ENCODE measurements at regions not wholly inside any gene's neighbourhood (a gene's known extent, or its start where the extent isn't known, plus 50 kb on each side); places are given as distances from the start of the nearest gene placed in this dataset.

DNA sequence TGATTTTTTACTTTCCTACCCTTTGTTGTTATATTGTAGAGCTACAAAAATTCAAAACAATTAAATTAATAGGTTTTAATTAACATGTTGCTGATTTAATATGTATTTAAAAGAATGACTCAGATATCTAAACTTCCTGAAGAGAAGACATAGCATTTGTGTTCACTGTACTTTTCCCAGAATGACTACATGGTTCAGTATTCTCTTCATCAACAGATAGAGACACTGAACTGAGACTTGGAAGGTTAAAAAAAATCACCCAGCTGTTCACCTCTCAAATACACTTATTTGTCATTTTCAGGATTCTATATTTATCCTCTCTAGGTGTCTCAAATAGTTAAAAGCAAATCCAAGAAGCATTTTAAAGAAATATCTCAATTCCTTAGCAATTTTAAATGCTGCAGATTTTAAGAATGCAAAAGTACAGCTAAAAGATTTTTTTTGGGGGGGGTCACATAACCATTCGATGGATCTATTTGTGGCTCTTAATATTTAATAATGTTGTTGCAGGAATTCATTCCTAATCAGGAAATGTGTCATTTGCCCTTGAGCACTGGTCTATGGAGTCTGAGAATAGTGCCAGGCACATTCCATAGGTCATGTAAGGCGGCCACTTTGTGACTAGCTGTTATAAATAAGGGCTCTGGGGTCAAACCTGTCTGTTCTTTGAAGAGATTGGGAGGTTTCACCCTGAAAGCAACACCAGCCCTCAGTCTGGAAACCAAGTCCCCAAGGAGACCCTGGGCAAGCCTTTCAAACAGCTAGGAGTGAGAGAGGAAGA lies 463.1 kb downstream of the NR2F1-AS1 start:
- DNase-seq (ENCODE audit: low spot score) (no peak), FAIRE-seq (no peak)

DNA sequence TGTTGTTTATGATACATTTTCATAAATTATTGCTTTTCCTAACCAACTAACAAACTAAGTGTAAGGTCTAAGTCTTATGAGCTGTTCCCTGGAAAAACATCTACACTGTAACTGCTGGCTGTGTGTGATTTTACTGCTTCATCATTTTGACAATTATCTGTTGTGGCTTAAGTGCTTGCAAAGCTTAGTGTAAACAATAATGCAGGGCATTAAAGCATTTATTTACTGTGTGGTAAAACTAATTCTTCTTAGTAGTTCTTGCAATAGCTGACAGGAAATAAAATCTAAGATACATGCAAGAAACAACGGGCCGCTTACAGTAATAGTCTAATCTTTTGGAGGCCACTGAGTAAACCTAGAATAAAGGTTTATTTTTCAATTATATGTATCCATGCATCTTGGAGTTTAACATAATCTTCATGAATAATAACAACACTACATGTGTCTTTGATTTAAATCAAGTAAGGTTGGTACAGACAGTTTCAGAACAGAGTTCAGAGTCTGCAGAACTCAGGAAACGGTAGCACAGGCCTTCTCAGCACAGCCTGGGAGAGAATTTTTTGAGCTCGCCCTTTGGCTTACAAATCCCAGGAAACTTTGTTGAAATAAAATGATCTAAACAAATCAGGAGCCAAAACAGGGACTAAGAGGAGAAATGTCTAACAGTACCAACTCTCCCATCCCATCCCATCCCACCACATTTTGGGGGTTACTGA lies 473.1 kb downstream of the NR2F1-AS1 start:
- no peak for FAIRE-seq
- no peak for DNase-seq (ENCODE audit: low spot score)

GRCh38 chr5:93107141-93107540 lies 473.9 kb downstream of the NR2F1-AS1 start:
- no peak for DNase-seq (ENCODE audit: low spot score)
- no peak for FAIRE-seq

GRCh38 chr5:93101661-93102060 lies 479.4 kb downstream of the NR2F1-AS1 start:
- DNase-seq (ENCODE audit: low spot score) (no peak), FAIRE-seq (no peak)

GRCh38 chr5:93100976-93101375 lies 480.0 kb downstream of the NR2F1-AS1 start:
- FAIRE-seq (no peak), DNase-seq (ENCODE audit: low spot score) (no peak)

GRCh38 chr5:93100428-93100827 lies 480.6 kb downstream of the NR2F1-AS1 start:
- DNase-seq (ENCODE audit: low spot score) (no peak), FAIRE-seq (no peak)

- peak; percentile 15 for DNase-seq (ENCODE audit: low spot score)
- no peak for FAIRE-seq
These were observed 481.1 kb downstream of the NR2F1-AS1 start for GRCh38 chr5:93099902-93100347.

- FAIRE-seq: no peak
- DNase-seq (ENCODE audit: low spot score): no peak
These were observed 484.5 kb downstream of the NR2F1-AS1 start for GRCh38 chr5:93096561-93096960.

DNA sequence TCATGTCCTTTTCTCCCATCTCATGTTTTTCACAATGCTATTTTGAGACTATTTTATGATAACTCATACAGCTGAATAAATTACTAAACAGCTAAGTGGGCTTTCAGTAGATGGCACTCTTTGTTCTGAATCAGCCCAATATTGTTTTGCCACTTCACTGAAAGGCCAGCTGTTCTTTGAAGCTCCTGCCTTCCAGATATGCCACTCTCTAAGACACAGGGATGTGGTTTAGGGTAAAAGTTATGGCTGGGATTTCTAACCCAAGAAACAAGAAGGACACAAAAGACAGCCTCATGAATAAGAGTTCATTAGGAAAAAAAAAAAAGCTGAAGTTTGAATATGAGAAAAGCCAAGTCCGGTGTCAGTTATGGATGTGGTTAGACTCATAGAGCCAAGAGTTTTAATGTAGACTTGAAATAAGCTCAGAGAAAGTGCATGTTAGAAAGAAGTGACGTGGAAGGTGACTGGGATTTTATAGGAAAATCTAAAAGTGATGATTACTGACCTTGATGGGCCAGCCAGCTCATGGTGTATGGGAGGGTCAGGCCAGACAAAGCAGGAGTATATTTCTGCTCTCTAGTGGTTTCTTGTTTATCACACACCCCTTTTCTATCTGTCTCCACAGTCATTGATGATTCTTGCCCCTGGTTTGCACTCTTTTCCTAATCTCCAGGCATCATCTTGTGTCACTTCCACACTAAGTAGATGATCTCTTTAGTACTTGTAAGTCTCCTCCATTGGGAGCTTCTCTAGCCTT lies 488.5 kb downstream of the NR2F1-AS1 start:
- FAIRE-seq: no peak
- DNase-seq (ENCODE audit: low spot score): no peak

- no peak for DNase-seq (ENCODE audit: low spot score)
- FAIRE-seq: no peak
These were observed 490.3 kb downstream of the NR2F1-AS1 start for GRCh38 chr5:93090698-93091097.

DNA sequence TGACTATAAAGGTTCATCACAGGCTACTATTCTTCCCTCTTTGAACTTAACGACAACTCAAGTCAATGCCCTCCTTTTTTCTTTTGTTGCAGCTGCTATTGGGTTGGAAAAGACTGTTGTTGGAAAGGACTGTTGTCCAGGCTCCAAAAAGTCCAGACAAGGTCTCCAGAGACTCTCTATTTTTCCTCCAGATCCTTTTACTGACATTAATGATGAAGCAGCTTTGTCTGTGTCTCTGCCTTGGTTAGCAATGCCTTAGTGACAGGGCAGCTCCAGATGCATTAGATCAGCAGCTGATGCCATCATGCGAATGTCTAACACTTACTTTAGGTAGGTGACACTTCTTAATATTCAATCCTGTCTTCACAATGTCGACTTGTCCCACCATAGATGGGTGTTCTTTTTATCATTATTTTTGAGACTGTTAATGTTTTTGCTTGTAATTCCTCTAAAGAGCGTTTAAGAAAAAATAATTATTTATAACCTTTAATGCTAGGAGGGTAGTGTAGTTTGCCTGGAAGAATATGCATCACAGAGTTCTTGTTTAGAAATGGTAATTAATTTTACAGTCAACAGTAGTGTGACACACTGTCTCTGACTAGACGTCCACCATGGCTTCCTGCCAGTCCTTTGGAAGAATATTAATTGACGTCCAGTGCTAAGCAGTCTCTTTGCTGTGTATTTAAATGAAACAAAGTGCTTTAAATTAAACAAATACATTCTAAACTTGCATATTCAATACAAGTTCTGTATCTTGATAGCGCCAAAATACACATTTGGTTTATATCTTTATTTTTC lies 492.2 kb downstream of the NR2F1-AS1 start:
- DNase-seq (ENCODE audit: low spot score) (no peak), FAIRE-seq (no peak)

DNA sequence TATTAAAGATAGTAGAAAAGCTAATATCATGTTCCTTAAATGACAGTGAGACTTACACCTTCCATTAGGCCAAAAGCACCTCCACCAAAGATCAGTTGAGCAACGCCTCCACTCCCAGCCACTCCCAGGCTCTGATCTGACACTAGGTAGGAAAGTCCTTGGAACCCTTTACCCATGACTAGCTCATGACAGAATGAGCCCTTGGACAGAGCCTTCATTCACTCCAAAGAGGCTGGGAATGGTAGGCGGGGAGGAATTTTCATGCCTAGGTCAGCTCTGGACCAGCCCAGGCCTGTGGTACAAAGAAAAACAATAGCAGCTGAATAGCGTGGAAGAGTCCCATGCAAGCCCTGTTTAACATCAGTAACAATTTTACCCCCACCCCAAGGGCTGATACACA lies 493.7 kb downstream of the NR2F1-AS1 start:
- FAIRE-seq (no peak), DNase-seq (ENCODE audit: low spot score) (no peak)

DNA sequence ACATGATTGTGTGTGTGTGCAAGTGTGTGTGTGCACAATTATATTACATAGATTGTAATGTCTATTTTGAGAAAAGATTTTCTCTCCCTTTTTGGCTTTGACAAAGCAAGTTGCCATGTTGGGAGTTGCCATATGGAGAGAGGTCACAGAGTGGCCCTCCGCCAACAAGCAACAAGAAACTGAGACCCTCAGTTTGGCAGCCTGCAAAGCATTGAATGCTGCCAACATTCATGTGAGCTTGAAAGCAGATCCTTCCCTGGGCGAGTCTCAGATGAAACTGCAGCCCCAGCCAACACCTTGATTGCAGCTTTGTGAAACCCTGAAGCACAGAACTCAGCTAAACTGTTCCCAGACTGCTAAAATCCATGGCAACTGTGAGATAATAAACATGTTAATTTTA lies 498.0 kb downstream of the NR2F1-AS1 start:
- DNase-seq (ENCODE audit: low spot score): no peak
- no peak for FAIRE-seq

GRCh38 chr5:93079046-93079445 lies 502.0 kb downstream of the NR2F1-AS1 start:
- FAIRE-seq (no peak), DNase-seq (ENCODE audit: low spot score) (no peak)

DNA sequence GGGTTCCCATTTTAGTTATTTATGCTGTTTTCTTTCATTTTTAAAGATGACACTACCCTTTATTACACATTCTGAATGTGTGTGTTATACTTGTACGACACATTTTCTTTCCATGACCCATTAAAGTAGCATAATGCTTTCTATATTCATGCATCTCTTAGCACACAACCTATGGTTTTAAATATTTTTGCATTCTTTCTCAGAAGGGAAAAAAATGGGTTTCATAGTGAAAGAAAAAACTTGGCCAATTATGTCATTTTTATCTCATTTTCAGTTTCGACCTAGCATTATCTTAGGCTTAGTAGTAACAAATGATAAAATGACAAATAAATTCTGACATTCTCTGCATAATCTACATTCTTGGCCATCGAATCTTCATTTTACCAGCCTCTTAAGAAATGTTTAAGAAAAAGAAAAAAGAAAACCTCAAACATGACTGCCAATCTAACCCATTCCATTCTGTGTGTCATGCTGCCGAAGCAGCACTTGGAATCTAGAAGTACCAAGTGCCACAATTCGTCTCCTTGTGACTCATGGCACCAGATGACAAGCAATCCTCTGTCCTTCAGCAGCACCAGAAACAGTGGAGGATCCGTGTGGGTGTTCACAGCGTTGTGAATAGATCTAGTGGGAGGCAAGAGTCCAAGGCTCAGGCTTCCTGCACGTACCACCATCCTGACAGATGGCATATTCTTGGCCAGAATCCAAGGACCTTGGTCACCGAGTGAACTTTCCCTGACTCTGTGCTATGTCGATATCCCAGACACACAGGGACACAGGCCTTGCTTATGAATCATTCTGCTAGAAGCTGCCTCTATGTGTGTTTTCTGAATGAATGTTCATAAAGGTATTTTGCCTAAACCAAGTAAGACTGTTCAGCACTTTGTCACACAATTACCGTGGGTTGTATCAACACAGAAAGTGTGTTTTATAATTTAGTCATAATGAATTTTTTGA lies 502.7 kb downstream of the NR2F1-AS1 start:
- FAIRE-seq: peak; percentile 96
- DNase-seq (ENCODE audit: low spot score): peak; percentile 99

DNA sequence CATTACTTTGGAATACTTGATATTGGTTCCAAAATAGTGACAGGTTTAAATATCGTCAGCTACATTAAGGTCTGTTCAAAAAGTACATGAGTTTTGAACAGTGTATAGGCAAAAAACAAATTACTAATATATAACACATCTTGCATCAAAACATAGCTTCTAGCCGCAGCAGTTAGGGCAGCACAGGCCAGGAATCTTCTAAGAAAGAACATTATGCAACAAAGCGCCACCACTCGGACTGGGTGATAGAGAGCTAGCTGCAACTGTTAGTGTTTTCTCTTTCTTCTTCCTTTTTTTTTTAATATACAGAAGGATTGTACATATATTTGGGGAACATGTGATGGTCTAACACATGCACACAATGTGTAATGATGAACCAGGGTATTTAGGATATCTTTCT lies 504.5 kb downstream of the NR2F1-AS1 start:
- FAIRE-seq (no peak), DNase-seq (ENCODE audit: low spot score) (no peak)

- DNase-seq (ENCODE audit: low spot score) (no peak), FAIRE-seq (no peak)
These were observed 504.9 kb downstream of the NR2F1-AS1 start for GRCh38 chr5:93076096-93076495.

GRCh38 chr5:93073547-93073946 lies 507.5 kb downstream of the NR2F1-AS1 start:
- no peak for FAIRE-seq
- DNase-seq (ENCODE audit: low spot score): no peak

GRCh38 chr5:93072831-93073459 lies 508.1 kb downstream of the NR2F1-AS1 start:
- DNase-seq (ENCODE audit: low spot score) (no peak), FAIRE-seq (no peak)

- no peak for DNase-seq (ENCODE audit: low spot score)
- FAIRE-seq: no peak
These were observed 509.3 kb downstream of the NR2F1-AS1 start for GRCh38 chr5:93071710-93072109.

All from RCC 7860 (cell line).